ENCODE measurements at regions not wholly inside any gene's neighbourhood (a gene's known extent, or its start where the extent isn't known, plus 50 kb on each side); places are given as distances from the start of the nearest gene placed in this dataset.
A peak's percentile ranks its signal among the peaks of the same experiment; 100 is the strongest.

DNA sequence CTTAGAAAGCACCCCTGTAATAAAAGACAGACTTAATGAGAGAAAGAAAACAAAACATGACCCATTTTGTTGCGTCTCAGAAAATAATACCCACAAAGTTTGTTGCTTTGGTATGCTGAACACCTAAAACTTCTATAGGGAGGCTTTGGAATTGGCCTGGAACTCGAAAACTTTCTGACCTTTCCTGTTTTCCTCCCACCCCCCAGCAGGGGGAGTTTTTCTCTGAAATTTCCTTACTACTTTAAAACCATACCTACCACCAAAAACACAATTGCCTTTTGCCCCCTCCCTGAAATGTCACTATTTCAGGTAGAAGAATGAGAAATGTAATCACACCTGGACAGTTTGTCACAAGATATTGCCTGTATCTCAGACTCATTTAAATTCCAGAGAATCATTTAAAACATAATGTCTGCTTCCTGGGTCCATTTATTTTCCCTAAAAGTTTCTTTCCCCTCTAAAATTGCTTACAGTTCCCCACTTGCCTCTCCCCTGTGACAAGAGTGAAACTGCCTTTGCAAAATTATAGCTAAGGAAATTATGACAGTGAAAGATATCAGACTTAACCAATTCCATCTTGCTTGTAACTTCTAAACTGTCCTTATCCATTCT is 2700.2 kb downstream of the PCDH9 start:
- no peak overlapping the region for H3K23ac ChIP-seq (ENCODE audit: insufficient read length, low read depth, low read length)
- no peaks in the 10 kb centered on the region for H4K20me1 ChIP-seq (ENCODE audit: control insufficient read depth, insufficient read depth, insufficient read length)
- H3K4me1 ChIP-seq (ENCODE audit: insufficient read depth, low read length) = no peaks in the 10 kb centered on the region; the same call in 1 of the 2 replicates
- no peak overlapping the region for H2BK120ac ChIP-seq (ENCODE audit: low read depth, low read length, poor library complexity, severe bottlenecking)
- TF ChIP-seq, protein P1, sequence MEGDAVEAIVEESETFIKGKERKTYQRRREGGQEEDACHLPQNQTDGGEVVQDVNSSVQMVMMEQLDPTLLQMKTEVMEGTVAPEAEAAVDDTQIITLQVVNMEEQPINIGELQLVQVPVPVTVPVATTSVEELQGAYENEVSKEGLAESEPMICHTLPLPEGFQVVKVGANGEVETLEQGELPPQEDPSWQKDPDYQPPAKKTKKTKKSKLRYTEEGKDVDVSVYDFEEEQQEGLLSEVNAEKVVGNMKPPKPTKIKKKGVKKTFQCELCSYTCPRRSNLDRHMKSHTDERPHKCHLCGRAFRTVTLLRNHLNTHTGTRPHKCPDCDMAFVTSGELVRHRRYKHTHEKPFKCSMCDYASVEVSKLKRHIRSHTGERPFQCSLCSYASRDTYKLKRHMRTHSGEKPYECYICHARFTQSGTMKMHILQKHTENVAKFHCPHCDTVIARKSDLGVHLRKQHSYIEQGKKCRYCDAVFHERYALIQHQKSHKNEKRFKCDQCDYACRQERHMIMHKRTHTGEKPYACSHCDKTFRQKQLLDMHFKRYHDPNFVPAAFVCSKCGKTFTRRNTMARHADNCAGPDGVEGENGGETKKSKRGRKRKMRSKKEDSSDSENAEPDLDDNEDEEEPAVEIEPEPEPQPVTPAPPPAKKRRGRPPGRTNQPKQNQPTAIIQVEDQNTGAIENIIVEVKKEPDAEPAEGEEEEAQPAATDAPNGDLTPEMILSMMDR (conservative IDR thresholded peaks at IDR 0.05) = peak; percentile 81
- no peak overlapping the region for H2AFZ ChIP-seq (ENCODE audit: low read length)
- H3K9ac ChIP-seq (ENCODE audit: extremely low read depth, insufficient read length, low read length) = no peak overlapping the region
- no peak overlapping the region for H2BK5ac ChIP-seq (ENCODE audit: insufficient read length, low read length)
- H3K27ac ChIP-seq (ENCODE audit: insufficient read length, low read depth, low read length) = no peak overlapping the region
- no peak overlapping the region for H2AK5ac ChIP-seq (ENCODE audit: insufficient read length, low read length)
- no peak overlapping the region for H3K18ac ChIP-seq (ENCODE audit: insufficient read length, low read depth, low read length)
- H3K36me3 Mint-ChIP-seq (ENCODE audit: insufficient read depth in 1 of 3, low read depth in 3 of 3) = peaks cover 0 to 26% (median 25%) of the 10 kb centered on the region in 3 experiments; a peak in 6 of 7 replicates
- no peaks in the 10 kb centered on the region for H3K27me3 ChIP-seq (ENCODE audit: insufficient read depth, low read length)
- no peaks in the 10 kb centered on the region for H3K9me3 ChIP-seq (ENCODE audit: control insufficient read depth, low read depth, low read length)
- H4K91ac ChIP-seq (ENCODE audit: insufficient read length, low read depth, low read length) = no peak overlapping the region
- H3K9me3 Mint-ChIP-seq = peaks cover 12 to 16% of the 10 kb centered on the region in 2 experiments; a peak in 4 of 5 replicates
- H3K56ac ChIP-seq (ENCODE audit: insufficient read length, low read depth, low read length) = no peak overlapping the region
- H3K27ac Mint-ChIP-seq = no peak overlapping the region; a peak in 1 of 7 replicates
- no peaks in the 10 kb centered on the region for H3K79me2 ChIP-seq (ENCODE audit: insufficient read depth, low read length)
- H4K5ac ChIP-seq (ENCODE audit: insufficient read length, low read depth, low read length) = no peak overlapping the region
- DNase-seq = peak; percentile 40
- no peak overlapping the region for H3K4me2 ChIP-seq (ENCODE audit: insufficient read depth, insufficient read length, low read length)
- peaks cover 33 to 35% of the 10 kb centered on the region in 2 experiments for H3K4me1 Mint-ChIP-seq
- no peak overlapping the region for H3T11ph ChIP-seq (ENCODE audit: low read length)
- H2BK12ac ChIP-seq (ENCODE audit: insufficient read length, low read depth, low read length) = no peak overlapping the region
- H3K4ac ChIP-seq (ENCODE audit: low read depth, low read length) = no peak overlapping the region
- no peak overlapping the region for H3K4me3 Mint-ChIP-seq
- H3K14ac ChIP-seq (ENCODE audit: insufficient read depth, low read length) = no peak overlapping the region
- no peaks in the 10 kb centered on the region for H3K79me1 ChIP-seq (ENCODE audit: insufficient read depth, low read depth, low read length, poor library complexity, severe bottlenecking)
- H4K8ac ChIP-seq (replicated peaks; ENCODE audit: insufficient read length, low read depth, low read length) = no peak overlapping the region
- H2BK20ac ChIP-seq (ENCODE audit: low read depth, low read length, poor library complexity, severe bottlenecking) = no peak overlapping the region
- H2BK15ac ChIP-seq (ENCODE audit: low read depth, low read length) = no peak overlapping the region
- no peaks in the 10 kb centered on the region for H3K23me2 ChIP-seq (ENCODE audit: insufficient read length, low read depth, low read length, poor library complexity, severe bottlenecking)
- H3K27me3 Mint-ChIP-seq (ENCODE audit: low read depth) = no peaks in the 10 kb centered on the region
- WGBS (ENCODE audit: extremely low coverage, insufficient read length, low lambda C conversion rate) = no CpG with 5 or more reads among the region's 2 CpGs
